Osteoblast (primary cell): ENCODE measurements at regions not wholly inside any gene's neighbourhood (a gene's known extent, or its start where the extent isn't known, plus 50 kb on each side); places are given as distances from the start of the nearest gene placed in this dataset.

Experiments
- DNase-seq: peaks from one replicate; pipeline ENCODE4 v3.0.0; 2011; ENCODE audit warnings: low spot score, mixed read lengths; ENCODE audit not compliant: insufficient read length; ENCODE audit errors: missing footprints
- H2AFZ ChIP-seq: 2 replicates; pipeline ENCODE4 v1.6.0; 2011; ENCODE audit warnings: mild to moderate bottlenecking, low read length
- H3K27ac ChIP-seq: 2 replicates; pipeline ENCODE4 v1.5.1; 2011; ENCODE audit warnings: mild to moderate bottlenecking, low read depth, low read length, moderate library complexity
- H3K27me3 ChIP-seq: 2 replicates; pipeline ENCODE4 v1.6.0; 2012; ENCODE audit warnings: mild to moderate bottlenecking, control low read depth, inconsistent platforms, low read length, moderate library complexity; ENCODE audit not compliant: insufficient read depth
- H3K36me3 ChIP-seq: 2 replicates; pipeline ENCODE4 v1.5.1; 2011; ENCODE audit warnings: mild to moderate bottlenecking, low read length, control low read depth, moderate library complexity; ENCODE audit not compliant: insufficient read depth
- H3K4me1 ChIP-seq: 2 replicates; pipeline ENCODE4 v1.5.1; 2011; ENCODE audit warnings: mild to moderate bottlenecking, low read length, control low read depth, moderate library complexity; ENCODE audit not compliant: insufficient read depth
- H3K4me2 ChIP-seq: 2 replicates; pipeline ENCODE4 v1.6.0; 2011; ENCODE audit warnings: mild to moderate bottlenecking, low read length; ENCODE audit not compliant: insufficient read depth
- H3K4me3 ChIP-seq: fragments of 200-600 bp; sonication (generic); 3 replicates; pipeline ENCODE4 v1.5.1; 2012; ENCODE audit warnings: mild to moderate bottlenecking, low read length, inconsistent platforms; ENCODE audit not compliant: insufficient read depth
- H3K79me2 ChIP-seq: 2 replicates; pipeline ENCODE4 v1.6.0; 2012; ENCODE audit warnings: mild to moderate bottlenecking, low read length, control low read depth, inconsistent platforms; ENCODE audit not compliant: insufficient read depth
- H3K9me3 ChIP-seq: 2 replicates; pipeline ENCODE4 v1.5.1; 2011; ENCODE audit warnings: low read depth, low read length, control low read depth
- H4K20me1 ChIP-seq: 2 replicates; pipeline ENCODE4 v1.6.0; 2012; ENCODE audit warnings: mild to moderate bottlenecking, low read length, control low read depth; ENCODE audit not compliant: insufficient read depth
- TF ChIP-seq, protein P1 (sequence below): IDR thresholded peaks from 2 replicates; pipeline ENCODE4 v1.5.1; 2011; ENCODE audit warnings: mild to moderate bottlenecking, low read depth, low read length, moderate library complexity; ENCODE audit errors: extremely low read depth

DNA sequence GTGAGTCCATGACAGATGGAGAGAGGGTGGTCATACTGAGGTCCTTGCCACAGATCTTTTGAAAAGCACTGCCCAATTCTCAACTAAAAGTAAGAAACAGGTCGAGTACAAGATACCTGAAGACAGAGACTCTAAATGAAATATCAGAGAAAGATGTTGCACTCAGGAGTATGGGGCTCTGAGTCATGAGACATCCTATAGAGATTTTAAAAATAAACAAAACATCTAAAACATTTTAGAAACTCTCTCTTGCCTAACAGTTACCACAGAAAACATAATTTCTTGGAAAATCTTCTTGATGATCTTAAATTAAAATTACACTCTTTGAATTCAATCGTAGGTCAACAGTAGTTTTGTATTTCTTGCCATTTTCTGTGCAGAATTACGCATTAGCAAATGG is 348.9 kb upstream of the MARCKS start:
- H2AFZ ChIP-seq = no peak overlapping the region
- no peaks in the 10 kb centered on the region for H3K36me3 ChIP-seq
- H3K27me3 ChIP-seq = no peaks in the 10 kb centered on the region
- no peak for DNase-seq
- no peaks in the 10 kb centered on the region for H3K4me1 ChIP-seq
- H3K4me3 ChIP-seq = no peak overlapping the region
- no peaks in the 10 kb centered on the region for H4K20me1 ChIP-seq
- H3K79me2 ChIP-seq = no peaks in the 10 kb centered on the region
- no peak overlapping the region for H3K4me2 ChIP-seq
- no peak overlapping the region for H3K27ac ChIP-seq
- no peaks in the 10 kb centered on the region for H3K9me3 ChIP-seq
- TF ChIP-seq, protein P1, sequence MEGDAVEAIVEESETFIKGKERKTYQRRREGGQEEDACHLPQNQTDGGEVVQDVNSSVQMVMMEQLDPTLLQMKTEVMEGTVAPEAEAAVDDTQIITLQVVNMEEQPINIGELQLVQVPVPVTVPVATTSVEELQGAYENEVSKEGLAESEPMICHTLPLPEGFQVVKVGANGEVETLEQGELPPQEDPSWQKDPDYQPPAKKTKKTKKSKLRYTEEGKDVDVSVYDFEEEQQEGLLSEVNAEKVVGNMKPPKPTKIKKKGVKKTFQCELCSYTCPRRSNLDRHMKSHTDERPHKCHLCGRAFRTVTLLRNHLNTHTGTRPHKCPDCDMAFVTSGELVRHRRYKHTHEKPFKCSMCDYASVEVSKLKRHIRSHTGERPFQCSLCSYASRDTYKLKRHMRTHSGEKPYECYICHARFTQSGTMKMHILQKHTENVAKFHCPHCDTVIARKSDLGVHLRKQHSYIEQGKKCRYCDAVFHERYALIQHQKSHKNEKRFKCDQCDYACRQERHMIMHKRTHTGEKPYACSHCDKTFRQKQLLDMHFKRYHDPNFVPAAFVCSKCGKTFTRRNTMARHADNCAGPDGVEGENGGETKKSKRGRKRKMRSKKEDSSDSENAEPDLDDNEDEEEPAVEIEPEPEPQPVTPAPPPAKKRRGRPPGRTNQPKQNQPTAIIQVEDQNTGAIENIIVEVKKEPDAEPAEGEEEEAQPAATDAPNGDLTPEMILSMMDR = no peak

GRCh38 chr6:113511100-113511499 is 346.0 kb upstream of the MARCKS start:
- Histone ChIP-seq H3K36me3 (no peaks in the 10 kb centered on the region), H3K27me3 (no peaks in the 10 kb centered on the region), H3K9me3 (no peaks in the 10 kb centered on the region), H3K79me2 (no peaks in the 10 kb centered on the region), H3K4me1 (no peaks in the 10 kb centered on the region), H3K4me2 (no peak overlapping the region), H3K4me3 (no peak overlapping the region), H2AFZ (no peak overlapping the region), H4K20me1 (no peaks in the 10 kb centered on the region), H3K27ac (no peak overlapping the region)
- DNase-seq = peak; percentile 34
- TF ChIP-seq, protein P1 = no peak

GRCh38 chr6:113512576-113512975 is 344.6 kb upstream of the MARCKS start:
- H3K4me2 ChIP-seq = no peak overlapping the region
- no peak overlapping the region for H3K4me3 ChIP-seq
- H3K4me1 ChIP-seq = no peaks in the 10 kb centered on the region

GRCh38 chr6:113513086-113513485 is 344.1 kb upstream of the MARCKS start:
- Histone ChIP-seq H3K27ac (no peak overlapping the region), H2AFZ (no peak overlapping the region), H3K4me1 (no peaks in the 10 kb centered on the region), H3K79me2 (no peaks in the 10 kb centered on the region), H3K36me3 (no peaks in the 10 kb centered on the region), H3K27me3 (no peaks in the 10 kb centered on the region), H3K9me3 (no peaks in the 10 kb centered on the region), H3K4me3 (no peak overlapping the region), H3K4me2 (no peak overlapping the region), H4K20me1 (no peaks in the 10 kb centered on the region)
- DNase-seq = no peak
- TF ChIP-seq, protein P1 = no peak

More at GRCh38 chr6:113512576-113512975, 344.6 kb upstream of the MARCKS start:
- H3K27me3 ChIP-seq = no peaks in the 10 kb centered on the region
- H3K27ac ChIP-seq = no peak overlapping the region
- no peak overlapping the region for H2AFZ ChIP-seq
- H3K79me2 ChIP-seq = no peaks in the 10 kb centered on the region
- TF ChIP-seq, protein P1 = no peak
- H3K9me3 ChIP-seq = no peaks in the 10 kb centered on the region
- H3K36me3 ChIP-seq = no peaks in the 10 kb centered on the region
- H4K20me1 ChIP-seq = no peaks in the 10 kb centered on the region
- DNase-seq = no peak
